BJ (cell line): ENCODE measurements at regions not wholly inside any gene's neighbourhood (a gene's known extent, or its start where the extent isn't known, plus 50 kb on each side); places are given as distances from the start of the nearest gene placed in this dataset.

Source experiments
- CTCF ChIA-PET: fragments of 350-600 bp; formaldehyde crosslinking; extraction: SDS; loops from one replicate; lab custom pipeline; 2021; ENCODE audit warnings: antibody characterized with exemption, inconsistent platforms; lab: Yijun Ruan, JAX
- POLR2A ChIA-PET: fragments of 300-600 bp; sonication (Branson Sonifier 250); formaldehyde crosslinking; extraction: SDS; loops from one replicate; lab custom pipeline; 2021; ENCODE audit warnings: antibody characterized with exemption; lab: Charles Lee
- DNase-seq: peaks from one replicate; pipeline ENCODE4 v3.0.0-alpha.2; 2011; ENCODE audit warnings: low read depth
- H3K27me3 ChIP-seq: 2 replicates; pipeline ENCODE4 v1.6.0; 2011; ENCODE audit warnings: low read length; ENCODE audit not compliant: control insufficient read depth, insufficient read depth
- H3K36me3 ChIP-seq: 2 replicates; pipeline ENCODE4 v1.5.1; 2011; ENCODE audit warnings: low read length; ENCODE audit not compliant: control insufficient read depth, insufficient read depth
- H3K4me3 ChIP-seq: 2 replicates; pipeline ENCODE4 v1.5.1; 2011; ENCODE audit warnings: low read depth, mild to moderate bottlenecking, control low read depth, low read length
- TF ChIP-seq, protein P1 (sequence below): IDR thresholded peaks from 2 replicates; pipeline ENCODE4 v1.5.1; 2011; ENCODE audit warnings: low read depth, mild to moderate bottlenecking, control low read depth, inconsistent platforms, low read length, moderate library complexity; ENCODE audit not compliant: insufficient read depth

GRCh38 chr13:90806892-90807291 is 540.6 kb upstream of the MIR17HG start:
- ChIA-PET CTCF (no interaction called here), POLR2A (no interaction called here)
- no peak for DNase-seq
- no peaks in the 10 kb centered on the region for H3K27me3 ChIP-seq
- no peak overlapping the region for H3K4me3 ChIP-seq
- TF ChIP-seq, protein P1, sequence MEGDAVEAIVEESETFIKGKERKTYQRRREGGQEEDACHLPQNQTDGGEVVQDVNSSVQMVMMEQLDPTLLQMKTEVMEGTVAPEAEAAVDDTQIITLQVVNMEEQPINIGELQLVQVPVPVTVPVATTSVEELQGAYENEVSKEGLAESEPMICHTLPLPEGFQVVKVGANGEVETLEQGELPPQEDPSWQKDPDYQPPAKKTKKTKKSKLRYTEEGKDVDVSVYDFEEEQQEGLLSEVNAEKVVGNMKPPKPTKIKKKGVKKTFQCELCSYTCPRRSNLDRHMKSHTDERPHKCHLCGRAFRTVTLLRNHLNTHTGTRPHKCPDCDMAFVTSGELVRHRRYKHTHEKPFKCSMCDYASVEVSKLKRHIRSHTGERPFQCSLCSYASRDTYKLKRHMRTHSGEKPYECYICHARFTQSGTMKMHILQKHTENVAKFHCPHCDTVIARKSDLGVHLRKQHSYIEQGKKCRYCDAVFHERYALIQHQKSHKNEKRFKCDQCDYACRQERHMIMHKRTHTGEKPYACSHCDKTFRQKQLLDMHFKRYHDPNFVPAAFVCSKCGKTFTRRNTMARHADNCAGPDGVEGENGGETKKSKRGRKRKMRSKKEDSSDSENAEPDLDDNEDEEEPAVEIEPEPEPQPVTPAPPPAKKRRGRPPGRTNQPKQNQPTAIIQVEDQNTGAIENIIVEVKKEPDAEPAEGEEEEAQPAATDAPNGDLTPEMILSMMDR, result no peak
- no peaks in the 10 kb centered on the region for H3K36me3 ChIP-seq

DNA sequence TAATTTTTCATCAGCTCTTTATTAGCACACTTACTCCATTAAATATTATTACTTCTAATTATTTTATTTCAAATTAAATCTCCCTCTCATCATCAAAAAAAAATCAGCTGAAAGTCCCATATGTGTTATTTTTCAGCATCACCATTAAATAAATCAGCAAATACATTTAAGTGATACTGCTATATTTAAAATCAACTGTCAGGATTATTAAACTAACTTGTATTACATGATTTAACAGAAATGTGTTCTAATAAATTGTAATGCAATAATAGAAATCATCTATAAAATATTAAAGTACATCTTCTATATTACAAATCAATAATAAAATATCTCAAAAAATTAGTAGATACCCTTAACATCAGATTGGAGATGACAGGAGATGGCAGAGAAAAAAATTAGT is 538.6 kb upstream of the MIR17HG start:
- DNase-seq, result no peak
- Histone ChIP-seq H3K27me3 (no peaks in the 10 kb centered on the region), H3K36me3 (no peaks in the 10 kb centered on the region), H3K4me3 (no peak overlapping the region)
- ChIA-PET CTCF (no interaction called here), POLR2A (no interaction called here)
- TF ChIP-seq, protein P1, result no peak

GRCh38 chr13:90824032-90824431 is 523.5 kb upstream of the MIR17HG start:
- Histone ChIP-seq H3K27me3 (no peaks in the 10 kb centered on the region), H3K4me3 (no peak overlapping the region), H3K36me3 (no peaks in the 10 kb centered on the region)
- ChIA-PET CTCF (no interaction called here), POLR2A (no interaction called here)
- no peak for DNase-seq
- TF ChIP-seq, protein P1, result no peak

DNA sequence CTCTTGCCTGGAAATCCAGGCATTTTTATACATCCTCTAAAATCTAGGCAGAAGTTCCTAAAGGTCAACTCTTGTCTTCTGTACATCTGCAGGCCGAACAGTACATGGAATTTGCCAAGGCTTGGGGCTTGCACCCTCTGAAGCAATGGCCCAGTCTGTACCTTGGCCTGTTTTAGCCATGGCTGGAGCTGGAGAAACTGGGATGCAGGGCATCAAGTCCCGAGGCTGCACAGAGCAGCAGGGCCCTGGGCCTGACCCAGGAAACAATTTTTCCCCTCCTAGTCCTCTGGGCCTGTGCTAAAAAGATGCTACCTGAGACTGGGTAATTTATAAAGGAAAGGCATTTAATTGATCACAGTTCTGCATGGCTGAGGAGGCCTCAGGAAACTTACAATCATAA is 520.8 kb upstream of the MIR17HG start:
- POLR2A ChIA-PET, result no interaction called here
- Histone ChIP-seq H3K36me3 (no peaks in the 10 kb centered on the region), H3K27me3 (no peaks in the 10 kb centered on the region), H3K4me3 (no peak overlapping the region)
- TF ChIP-seq, protein P1, result no peak
- DNase-seq, result no peak
- CTCF ChIA-PET, result no interaction called here

- Histone ChIP-seq H3K4me3 (no peak overlapping the region), H3K36me3 (no peaks in the 10 kb centered on the region), H3K27me3 (no peaks in the 10 kb centered on the region)
- ChIA-PET CTCF (no interaction called here), POLR2A (no interaction called here)
- no peak for DNase-seq
- TF ChIP-seq, protein P1, result no peak
These were observed 516.7 kb upstream of the MIR17HG start for GRCh38 chr13:90830782-90831181.
